HUES6 (cell line): ENCODE measurements at regions not wholly inside any gene's neighbourhood (a gene's known extent, or its start where the extent isn't known, plus 50 kb on each side); places are given as distances from the start of the nearest gene placed in this dataset.

Source experiments
- H3K27ac ChIP-seq: 2 replicates; pipeline ENCODE4 v1.7.0; 2013; ENCODE audit warnings: low read depth, mild to moderate bottlenecking, low read length, inconsistent platforms
- H3K27me3 ChIP-seq: 2 replicates; pipeline ENCODE4 v1.6.1; 2013; ENCODE audit warnings: low read length; ENCODE audit not compliant: control insufficient read depth, insufficient read depth
- H3K36me3 ChIP-seq: 2 replicates; pipeline ENCODE4 v1.6.1; 2013; ENCODE audit warnings: low read length; ENCODE audit not compliant: control insufficient read depth, insufficient read depth
- H3K4me1 ChIP-seq: 2 replicates; pipeline ENCODE4 v1.6.1; 2013; ENCODE audit warnings: low read length; ENCODE audit not compliant: control insufficient read depth, insufficient read depth
- H3K4me3 ChIP-seq: 2 replicates; pipeline ENCODE4 v1.5.1; 2013; ENCODE audit warnings: low read depth, low read length
- H3K9ac ChIP-seq: one replicate; pipeline ENCODE4 v1.6.1; 2013; ENCODE audit warnings: mild to moderate bottlenecking, low read length
- H3K9me3 ChIP-seq: 2 replicates; pipeline ENCODE4 v1.6.1; 2013; ENCODE audit warnings: low read depth, low read length; ENCODE audit not compliant: control insufficient read depth, insufficient read depth

DNA sequence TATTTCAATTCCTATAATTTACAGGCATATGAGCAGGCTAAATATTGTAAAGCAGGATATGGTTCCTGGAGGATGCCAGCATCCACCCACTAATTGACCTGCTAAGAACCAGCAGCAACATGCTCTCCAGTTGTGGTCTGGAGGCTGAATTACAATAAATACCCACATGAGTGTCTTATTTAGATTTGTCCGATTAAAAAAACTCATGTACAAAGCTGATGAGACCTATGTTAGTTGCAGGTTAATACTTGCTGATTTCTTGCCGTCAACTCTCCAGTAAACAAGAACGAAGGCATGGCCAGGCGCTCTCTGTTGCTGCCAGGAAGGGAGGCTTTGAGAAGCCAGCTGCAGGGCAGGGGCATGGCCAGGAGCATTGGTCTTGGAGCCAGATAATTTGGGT, 169.3 kb upstream of the PRICKLE1 start:
- no peaks in the 10 kb centered on the region; the same call in 1 of the 2 replicates for H3K9me3 ChIP-seq
- peaks cover 40% of the 10 kb centered on the region for H3K4me1 ChIP-seq
- no peaks in the 10 kb centered on the region for H3K36me3 ChIP-seq
- H3K4me3 ChIP-seq = no peak overlapping the region
- H3K27me3 ChIP-seq = no peaks in the 10 kb centered on the region
- H3K27ac ChIP-seq = no peak overlapping the region
- no peak overlapping the region for H3K9ac ChIP-seq

DNA sequence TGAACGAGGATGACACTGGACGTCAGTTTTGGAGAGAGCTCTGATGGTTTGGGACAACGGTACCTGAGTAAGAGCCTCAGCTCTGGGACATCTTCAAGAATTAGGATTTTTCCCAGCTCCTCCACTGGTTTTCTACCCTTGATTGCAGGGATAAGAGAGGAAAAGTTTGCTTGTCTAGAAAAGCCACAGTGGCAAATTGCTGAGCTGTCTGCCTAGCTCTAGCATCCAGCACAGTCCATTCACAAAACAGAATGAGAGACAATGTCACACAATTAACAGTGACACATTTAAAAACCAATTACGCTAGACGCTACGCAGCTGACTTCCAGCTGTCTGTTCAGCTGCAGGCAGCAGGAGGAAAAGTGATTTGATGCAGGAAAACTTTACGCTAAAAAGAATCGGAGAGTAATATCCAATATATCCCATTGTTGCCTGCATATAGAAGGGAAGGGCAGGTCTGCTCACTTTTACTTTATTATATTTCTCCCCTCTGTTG, 168.1 kb upstream of the PRICKLE1 start:
- Histone ChIP-seq H3K9ac (peak overlapping the region; percentile 49), H3K9me3 (peaks cover 7% of the 10 kb centered on the region; the same call in 1 of the 2 replicates), H3K27ac (peak overlapping the region; percentile 64; the same call in 1 of the 2 replicates), H3K4me1 (peaks cover 40% of the 10 kb centered on the region), H3K27me3 (no peaks in the 10 kb centered on the region), H3K36me3 (no peaks in the 10 kb centered on the region), H3K4me3 (peak overlapping the region; percentile 13)

DNA sequence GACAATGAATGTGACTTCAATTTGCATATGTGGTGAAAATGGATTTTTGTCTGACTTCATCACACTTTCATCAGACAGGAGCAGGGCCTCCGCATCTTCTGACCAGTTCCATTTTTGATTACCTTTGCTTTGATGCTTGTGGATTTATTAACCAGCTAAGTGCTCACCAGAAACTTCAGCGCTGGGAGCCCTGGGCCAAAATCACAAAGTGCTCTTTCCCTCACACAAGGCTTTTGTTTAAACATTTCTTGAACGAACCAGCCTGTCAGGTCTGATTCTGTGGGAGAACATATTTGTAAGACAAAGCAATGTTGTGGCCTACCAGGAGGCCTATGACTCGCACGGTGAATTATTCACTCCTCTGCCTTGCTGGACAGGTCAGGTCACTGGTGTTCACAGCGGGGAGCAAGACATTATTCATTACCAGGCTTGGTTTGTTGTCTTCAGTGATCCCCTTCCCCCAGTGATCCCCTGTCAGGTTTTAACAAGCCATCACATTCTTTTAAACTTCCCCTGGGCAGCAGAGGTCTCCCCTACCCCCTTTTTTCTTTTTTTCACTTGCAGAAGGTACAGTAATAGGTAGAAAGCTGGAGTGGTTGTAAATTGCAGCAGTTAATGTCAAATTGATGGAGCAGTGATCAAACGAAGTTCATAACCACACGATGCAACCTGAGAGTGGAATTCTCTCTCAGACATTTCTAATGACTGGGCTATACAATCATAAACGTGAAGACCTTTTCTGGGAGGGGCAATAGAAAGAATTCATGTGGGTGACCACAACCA, 167.5 kb upstream of the PRICKLE1 start:
- H3K27ac ChIP-seq = peak overlapping the region; percentile 72; the same call in 1 of the 2 replicates
- H3K4me3 ChIP-seq = peak overlapping the region; percentile 32
- H3K9ac ChIP-seq = peak overlapping the region; percentile 53

DNA sequence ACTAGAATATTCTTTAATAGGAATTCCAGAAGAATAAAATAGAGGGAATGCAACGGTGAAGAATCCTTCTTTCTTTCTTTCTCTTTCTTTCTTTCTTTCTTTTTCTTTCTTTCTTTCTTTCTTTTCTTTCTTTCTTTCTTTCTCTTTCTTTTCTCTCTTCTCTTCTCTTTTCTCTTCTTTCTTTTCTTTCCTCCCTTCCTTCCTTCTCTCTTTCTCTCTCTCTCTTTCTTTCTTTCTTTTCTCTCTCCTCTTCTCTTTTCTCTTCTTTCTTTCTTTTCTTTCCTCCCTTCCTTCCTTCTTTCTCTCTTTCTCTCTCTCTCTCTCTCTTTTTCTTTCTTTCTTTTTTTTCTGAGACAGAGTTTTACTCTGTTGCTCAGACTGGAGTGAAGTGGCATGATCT, 160.8 kb upstream of the PRICKLE1 start:
- H3K9ac ChIP-seq = no peak overlapping the region
- no peaks in the 10 kb centered on the region for H3K36me3 ChIP-seq
- no peaks in the 10 kb centered on the region for H3K4me1 ChIP-seq
- H3K9me3 ChIP-seq = peaks cover 31% of the 10 kb centered on the region
- no peak overlapping the region for H3K4me3 ChIP-seq
- H3K27me3 ChIP-seq = no peaks in the 10 kb centered on the region
- no peak overlapping the region for H3K27ac ChIP-seq

More for the DNA sequence above, 167.5 kb upstream of the PRICKLE1 start:
- Histone ChIP-seq H3K9me3 (peaks cover 8% of the 10 kb centered on the region; the same call in 1 of the 2 replicates), H3K36me3 (no peaks in the 10 kb centered on the region), H3K4me1 (peaks cover 40% of the 10 kb centered on the region), H3K27me3 (no peaks in the 10 kb centered on the region)

DNA sequence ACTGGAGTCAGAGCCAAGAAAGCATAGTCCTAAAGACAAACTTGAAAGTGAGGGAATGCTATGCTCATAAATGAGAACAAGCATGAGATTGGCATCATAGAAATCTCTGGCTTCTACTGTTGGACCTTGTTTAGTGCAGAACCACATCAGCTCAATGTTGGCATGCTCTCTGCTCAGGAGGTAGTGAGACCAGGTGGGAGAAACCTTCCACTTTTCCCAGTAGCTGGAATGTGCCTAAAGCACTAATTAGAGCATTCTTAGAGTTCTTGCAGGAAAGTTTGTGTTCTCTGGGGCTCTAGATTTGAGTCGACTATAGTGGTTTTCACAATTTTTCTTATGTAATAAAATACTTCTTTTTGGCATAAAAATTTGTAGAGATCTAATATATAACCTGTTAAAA, 159.7 kb upstream of the PRICKLE1 start:
- Histone ChIP-seq H3K9ac (no peak overlapping the region), H3K27me3 (no peaks in the 10 kb centered on the region), H3K36me3 (no peaks in the 10 kb centered on the region), H3K4me3 (no peak overlapping the region), H3K4me1 (peaks cover 8% of the 10 kb centered on the region; the same call in 1 of the 2 replicates), H3K27ac (no peak overlapping the region), H3K9me3 (peaks cover 37% of the 10 kb centered on the region)

DNA sequence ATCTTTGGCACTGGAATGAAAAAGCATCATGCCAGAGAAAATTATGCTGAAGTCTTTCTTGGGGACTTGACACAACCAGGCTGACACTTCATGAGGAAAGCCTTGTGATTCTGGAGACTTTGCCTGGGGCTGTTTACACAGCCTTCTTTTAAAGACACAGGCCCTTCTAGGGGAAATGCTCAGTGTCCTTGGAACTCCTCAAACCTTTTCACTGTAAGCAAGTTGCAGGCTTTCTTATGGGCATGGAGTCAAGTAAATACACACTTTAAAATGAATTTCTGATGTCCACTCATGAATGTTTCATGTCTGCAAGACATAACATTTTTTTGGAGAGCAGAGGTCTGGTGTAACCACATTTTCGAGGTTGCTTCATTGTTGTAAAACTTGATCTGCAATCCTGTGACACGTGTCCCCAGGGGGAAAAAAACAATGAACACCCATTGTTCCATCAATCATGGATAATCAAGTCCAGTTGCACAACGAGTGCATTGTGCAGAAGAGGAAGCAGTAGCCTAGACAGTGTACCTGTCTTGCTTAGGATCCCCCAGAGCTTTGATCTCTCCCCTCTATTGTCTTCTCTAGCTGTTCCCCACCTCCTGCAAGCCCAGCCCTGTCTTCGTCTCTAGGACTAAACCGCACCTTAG, 155.1 kb upstream of the PRICKLE1 start:
- Histone ChIP-seq H3K9me3 (peaks cover 29% of the 10 kb centered on the region), H3K27ac (no peak overlapping the region), H3K9ac (no peak overlapping the region), H3K4me1 (peaks cover 27% of the 10 kb centered on the region; the same call in 1 of the 2 replicates), H3K36me3 (no peaks in the 10 kb centered on the region), H3K27me3 (no peaks in the 10 kb centered on the region), H3K4me3 (no peak overlapping the region)

DNA sequence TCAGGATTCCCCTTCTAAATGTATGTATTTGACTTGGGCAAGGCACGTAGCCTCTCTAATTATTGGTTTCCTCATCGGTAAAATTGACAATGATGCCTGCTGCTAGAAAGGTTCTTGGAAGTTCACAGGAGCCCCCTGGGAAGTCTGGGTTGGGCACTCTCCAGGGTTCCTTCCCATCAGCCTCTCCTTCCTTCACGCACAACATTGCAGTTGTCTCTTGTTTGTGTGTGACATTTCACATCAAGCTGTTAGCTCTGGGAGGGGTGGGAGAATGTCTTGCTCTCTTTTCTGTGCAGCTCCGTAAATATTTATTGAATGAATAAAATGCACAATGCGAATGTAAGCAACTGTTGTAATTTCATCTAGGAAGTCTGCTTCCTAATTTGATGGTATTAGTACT, 153.2 kb upstream of the PRICKLE1 start:
- no peak overlapping the region; the same call in 1 of the 2 replicates for H3K27ac ChIP-seq
- H3K4me1 ChIP-seq = peaks cover 32% of the 10 kb centered on the region; the same call in 1 of the 2 replicates
- no peaks in the 10 kb centered on the region for H3K36me3 ChIP-seq
- H3K4me3 ChIP-seq = no peak overlapping the region
- peaks cover 26% of the 10 kb centered on the region for H3K9me3 ChIP-seq
- H3K27me3 ChIP-seq = no peaks in the 10 kb centered on the region
- no peak overlapping the region for H3K9ac ChIP-seq

DNA sequence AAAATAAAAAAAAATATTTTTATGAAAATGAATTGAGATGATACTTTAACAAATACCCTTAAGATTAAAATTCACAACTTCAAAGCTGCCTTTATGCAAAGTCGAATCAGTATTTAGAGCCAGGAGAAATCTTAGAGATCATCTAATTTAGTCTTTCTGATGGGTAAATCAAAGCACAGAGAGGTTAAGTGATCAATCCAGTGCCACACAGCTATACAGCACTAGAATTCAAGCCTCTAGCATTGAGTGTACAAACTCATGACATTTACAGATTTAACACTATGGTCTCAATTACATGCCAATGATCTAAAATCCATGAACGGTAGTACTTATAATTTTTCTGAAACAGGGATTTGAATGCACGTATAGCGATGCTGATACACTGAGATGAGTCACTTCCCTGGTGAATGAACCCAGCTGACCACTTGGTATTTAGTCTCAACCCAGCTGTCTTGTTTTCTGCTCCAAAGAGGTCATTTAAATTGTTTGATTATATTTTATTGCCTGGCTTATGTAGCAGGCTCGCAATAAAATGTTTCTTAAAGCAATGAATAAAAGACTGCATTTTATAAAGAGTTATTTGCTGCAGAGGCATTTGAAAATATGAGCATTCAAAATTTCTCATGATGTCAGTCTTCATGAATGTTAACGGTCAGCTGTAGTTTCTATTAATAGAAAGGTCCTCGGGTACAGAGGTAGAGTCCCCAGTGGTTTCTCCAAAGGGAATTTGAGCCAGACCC, 152.4 kb upstream of the PRICKLE1 start:
- peaks cover 20% of the 10 kb centered on the region for H3K9me3 ChIP-seq
- H3K27me3 ChIP-seq = no peaks in the 10 kb centered on the region
- H3K36me3 ChIP-seq = no peaks in the 10 kb centered on the region
- no peak overlapping the region for H3K9ac ChIP-seq
- H3K27ac ChIP-seq = no peak overlapping the region; the same call in 1 of the 2 replicates
- no peak overlapping the region for H3K4me3 ChIP-seq
- H3K4me1 ChIP-seq = peaks cover 32% of the 10 kb centered on the region; the same call in 1 of the 2 replicates

DNA sequence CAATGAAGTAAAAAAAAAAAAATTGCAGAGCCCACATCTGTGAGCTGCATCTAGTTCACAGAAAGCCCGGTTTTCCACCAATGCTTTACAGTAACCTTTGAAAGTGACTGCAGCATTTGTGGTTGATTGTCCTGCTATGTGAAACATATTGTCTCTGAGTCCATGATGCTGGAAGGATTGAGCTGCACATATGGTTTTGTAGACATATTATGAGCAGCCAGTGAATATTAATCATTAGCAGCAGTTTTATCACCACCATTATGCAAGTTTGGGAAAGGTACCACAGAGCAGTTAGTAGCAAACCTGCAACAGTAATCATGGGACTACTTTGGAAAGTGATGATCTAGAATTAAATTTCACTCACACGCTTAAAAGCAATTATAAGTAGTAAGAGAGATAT, 151.5 kb upstream of the PRICKLE1 start:
- Histone ChIP-seq H3K9me3 (peaks cover 13% of the 10 kb centered on the region), H3K36me3 (no peaks in the 10 kb centered on the region), H3K9ac (no peak overlapping the region), H3K4me3 (no peak overlapping the region), H3K27ac (no peak overlapping the region), H3K4me1 (peaks cover 35% of the 10 kb centered on the region; the same call in 1 of the 2 replicates), H3K27me3 (no peaks in the 10 kb centered on the region)

DNA sequence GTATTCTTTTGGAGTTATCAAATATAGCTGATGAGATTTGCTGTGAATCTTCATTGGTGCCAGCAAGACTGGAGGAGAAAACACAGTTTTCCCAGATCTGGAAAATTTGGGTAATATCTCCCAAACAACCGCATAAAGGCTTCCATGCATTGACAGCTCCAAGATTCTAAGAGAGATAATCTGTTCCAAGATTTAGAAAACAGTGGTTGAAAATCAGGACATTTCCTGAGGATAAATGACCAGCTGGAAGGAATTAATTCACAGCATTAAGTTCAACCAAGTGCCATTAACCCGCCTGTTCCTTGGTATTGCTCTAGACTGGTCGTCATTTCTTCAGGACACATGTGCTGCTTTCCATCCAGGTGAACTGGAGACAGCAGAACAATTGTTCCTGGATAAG, 147.9 kb upstream of the PRICKLE1 start:
- no peak overlapping the region for H3K4me3 ChIP-seq
- peaks cover 16% of the 10 kb centered on the region; the same call in 1 of the 2 replicates for H3K4me1 ChIP-seq
- no peaks in the 10 kb centered on the region for H3K27me3 ChIP-seq
- H3K9me3 ChIP-seq = no peaks in the 10 kb centered on the region
- no peak overlapping the region for H3K27ac ChIP-seq
- H3K9ac ChIP-seq = no peak overlapping the region
- no peaks in the 10 kb centered on the region for H3K36me3 ChIP-seq
